GM19324 (cell line): ENCODE measurements at regions not wholly inside any gene's neighbourhood (a gene's known extent, or its start where the extent isn't known, plus 50 kb on each side); places are given as distances from the start of the nearest gene placed in this dataset.

Experiments used
- ATAC-seq: cut with Tn5 transposase; IDR thresholded peaks from one replicate; pipeline ENCODE4 v1.9.1; 2021; ENCODE audit warnings: mild to moderate bottlenecking, moderate library complexity; ENCODE audit not compliant: unreplicated experiment, low FRiP score

- ATAC-seq: no peak
Observed at GRCh38 chr10:21272643-21273399, 252.7 kb downstream of the SKIDA1 start.

GRCh38 chr10:21270976-21271375 lies 254.5 kb downstream of the SKIDA1 start:
- no peak for ATAC-seq

DNA sequence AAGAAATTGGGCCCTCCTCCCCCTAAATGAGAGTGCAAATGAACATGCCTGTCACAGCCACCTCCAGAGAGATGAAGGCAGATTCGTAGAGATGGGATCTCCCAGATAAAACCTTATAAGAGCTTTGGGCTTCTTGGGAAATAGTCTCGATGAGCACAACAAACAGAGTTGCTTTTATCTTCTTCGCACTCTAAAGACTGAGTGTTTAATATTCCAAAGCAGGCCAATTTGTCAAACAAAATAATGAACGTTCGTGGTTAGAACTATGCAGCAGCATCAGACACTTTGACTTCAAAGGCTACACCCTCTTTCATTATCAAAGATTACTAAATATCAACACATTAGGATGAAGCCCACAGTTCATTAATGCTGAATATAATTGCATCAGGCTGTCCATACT lies 256.2 kb downstream of the SKIDA1 start:
- no peak for ATAC-seq

- ATAC-seq: no peak
Observed at GRCh38 chr10:21265622-21266021, 259.9 kb downstream of the SKIDA1 start.

DNA sequence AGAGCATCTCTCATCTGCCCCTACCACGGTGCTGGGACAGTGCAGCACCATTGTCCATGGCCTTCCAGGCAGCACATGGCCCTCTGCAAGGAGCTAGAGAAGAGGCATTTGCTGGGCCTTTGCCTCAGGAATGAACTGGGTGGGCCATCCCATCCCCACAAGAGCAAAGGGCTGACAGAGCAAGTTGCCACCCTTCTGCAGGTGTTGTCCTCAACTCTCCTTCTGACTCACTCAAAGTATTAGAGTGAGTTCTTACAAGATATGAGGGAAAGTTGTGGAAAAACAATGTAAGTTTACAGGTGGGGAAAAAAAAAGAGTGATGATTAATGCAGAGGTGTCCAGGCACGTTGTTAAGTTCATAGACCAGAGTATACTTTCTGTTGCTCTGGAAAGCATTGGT lies 261.2 kb downstream of the SKIDA1 start:
- ATAC-seq: no peak

- no peak for ATAC-seq
Observed at GRCh38 chr10:21263839-21264238, 261.6 kb downstream of the SKIDA1 start.

DNA sequence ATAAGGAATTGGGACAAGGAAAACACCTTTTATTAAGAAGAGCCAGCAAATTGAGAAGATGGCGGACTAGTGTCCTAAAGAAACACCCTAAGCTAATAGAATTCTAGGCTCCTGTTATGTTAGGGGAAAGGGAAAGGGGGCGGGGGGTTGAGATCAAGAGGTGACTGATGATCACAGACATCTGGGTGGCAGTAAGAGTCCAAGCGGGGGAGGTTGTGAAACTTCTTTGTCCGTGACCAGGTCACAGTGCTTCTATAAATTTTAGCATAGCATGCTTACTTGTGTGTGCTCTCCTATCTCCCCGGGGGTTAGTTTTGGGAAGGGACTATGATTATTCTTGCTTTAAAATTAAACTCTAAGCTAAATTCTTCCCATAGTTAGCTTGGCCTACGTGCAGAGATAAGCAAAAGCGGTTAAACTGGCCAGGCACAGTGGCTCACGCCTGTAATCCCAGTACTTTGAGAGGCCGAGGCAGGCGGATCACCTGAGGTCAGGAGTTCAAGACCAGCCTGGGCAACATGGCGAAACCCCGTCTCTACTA lies 262.1 kb downstream of the SKIDA1 start:
- ATAC-seq: no peak

GRCh38 chr10:21261842-21262294 lies 263.6 kb downstream of the SKIDA1 start:
- no peak for ATAC-seq

DNA sequence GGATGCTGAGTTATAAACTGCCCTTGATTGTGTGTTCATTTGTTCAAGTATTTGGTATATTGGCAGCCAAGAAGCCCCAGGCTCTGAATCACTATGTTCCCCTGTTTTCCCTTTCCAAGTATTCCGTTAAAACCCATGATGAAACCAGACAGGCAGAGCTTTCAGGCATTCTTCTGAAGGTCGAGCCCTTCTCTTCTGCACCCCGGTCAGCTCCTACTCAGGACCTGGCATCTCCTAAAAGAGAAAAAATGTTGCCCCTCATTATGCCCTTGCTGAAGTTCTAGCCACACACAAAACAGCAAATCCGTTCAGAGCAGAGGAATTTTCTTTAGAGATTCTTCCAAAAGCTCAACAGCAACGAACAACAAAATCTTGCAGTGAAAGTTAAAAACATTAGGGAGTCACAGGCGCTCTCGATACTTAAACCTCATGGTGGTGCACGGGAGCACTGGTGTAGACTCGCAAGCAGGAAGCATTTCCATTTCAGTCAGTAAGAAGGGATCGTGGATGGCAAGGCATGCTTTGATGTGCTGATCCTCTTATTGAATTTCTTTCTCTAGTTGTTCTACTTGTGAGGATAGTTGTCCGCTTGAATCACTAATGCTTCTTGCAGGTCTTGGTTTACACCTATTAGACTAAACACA lies 264.9 kb downstream of the SKIDA1 start:
- no peak for ATAC-seq

- no peak for ATAC-seq
Observed at GRCh38 chr10:21260066-21260465, 265.4 kb downstream of the SKIDA1 start.

GRCh38 chr10:21257919-21258318 lies 267.6 kb downstream of the SKIDA1 start:
- ATAC-seq: no peak

DNA sequence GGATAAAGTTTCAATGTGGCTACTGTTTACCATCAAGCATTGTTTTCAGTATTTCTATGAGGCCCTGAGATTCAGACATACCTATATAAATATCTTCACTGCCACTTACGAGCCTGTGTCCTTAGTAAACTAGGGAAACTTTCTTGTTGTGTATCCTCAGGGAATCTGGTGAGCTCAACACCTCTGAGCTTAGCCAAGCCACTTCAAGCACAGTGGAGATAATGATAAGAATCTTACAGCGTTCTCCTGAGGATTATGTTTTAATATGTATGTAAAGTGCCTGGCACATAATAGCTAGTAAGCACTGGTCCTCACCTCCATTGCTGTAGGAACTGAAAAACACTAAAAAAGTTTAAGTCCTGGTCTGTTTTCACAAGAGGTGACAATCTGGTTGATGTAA lies 268.3 kb downstream of the SKIDA1 start:
- no peak for ATAC-seq

DNA sequence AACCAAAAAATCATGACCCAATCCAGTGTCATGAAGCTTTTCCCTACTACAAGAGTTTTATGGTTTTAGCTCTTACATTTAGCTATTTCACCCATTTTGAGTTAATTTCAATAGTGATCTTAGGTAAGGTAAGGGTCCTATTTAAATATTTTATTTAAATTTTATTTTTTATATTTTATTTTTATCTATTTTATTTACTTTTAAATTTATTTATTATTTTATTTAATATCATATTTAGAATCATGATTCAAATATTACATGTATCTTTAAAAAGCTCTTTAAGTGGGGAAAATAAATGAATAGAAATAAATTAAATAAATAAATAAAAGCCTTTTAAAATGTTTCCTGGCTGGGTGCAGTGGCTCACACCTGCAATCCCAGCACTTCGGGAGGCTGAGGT lies 276.0 kb downstream of the SKIDA1 start:
- no peak for ATAC-seq

DNA sequence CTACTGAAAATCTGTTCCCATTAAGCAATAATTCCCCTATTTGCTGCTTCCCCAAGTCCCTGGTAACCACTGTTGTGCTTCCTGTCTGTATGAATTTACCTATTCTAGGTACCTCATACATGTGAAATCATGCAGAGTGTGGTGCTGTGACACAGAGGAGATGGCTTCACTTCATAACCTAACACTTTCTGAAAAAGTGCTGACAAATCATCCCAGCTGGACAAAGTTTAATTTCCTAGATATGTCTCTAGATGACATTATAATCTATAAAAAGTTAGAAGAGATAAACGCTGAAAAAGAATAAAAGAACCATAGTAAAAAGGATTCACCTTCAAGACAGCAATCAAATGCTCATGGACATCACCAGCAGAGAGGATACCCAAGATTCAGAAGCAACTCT lies 277.9 kb downstream of the SKIDA1 start:
- no peak for ATAC-seq

GRCh38 chr10:21246178-21246577 lies 279.3 kb downstream of the SKIDA1 start:
- no peak for ATAC-seq

DNA sequence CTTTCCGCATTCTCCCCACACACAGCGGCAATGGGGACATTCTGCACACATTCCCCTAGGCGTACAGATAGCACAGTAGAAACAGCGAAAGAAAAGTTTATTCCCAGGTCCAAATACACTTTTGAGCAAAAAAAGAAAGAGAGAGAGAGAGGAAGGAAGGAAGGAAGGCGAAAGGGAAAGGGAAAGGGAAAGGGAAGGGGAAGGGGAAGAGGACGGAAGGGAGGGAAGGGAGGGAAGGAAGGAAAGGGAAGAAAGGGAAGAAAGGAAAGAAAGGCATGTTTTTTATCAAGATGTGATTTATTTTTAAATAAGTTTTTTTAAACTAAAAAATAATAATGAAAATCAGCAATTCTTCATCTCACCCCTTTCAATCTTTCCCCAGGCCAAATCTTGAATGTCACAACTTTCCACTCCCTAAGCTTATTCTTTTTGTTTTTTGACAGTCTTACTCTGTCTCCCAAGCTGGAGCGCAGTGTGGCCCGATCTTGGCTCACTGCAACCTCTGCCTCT lies 281.7 kb downstream of the SKIDA1 start:
- ATAC-seq: no peak

DNA sequence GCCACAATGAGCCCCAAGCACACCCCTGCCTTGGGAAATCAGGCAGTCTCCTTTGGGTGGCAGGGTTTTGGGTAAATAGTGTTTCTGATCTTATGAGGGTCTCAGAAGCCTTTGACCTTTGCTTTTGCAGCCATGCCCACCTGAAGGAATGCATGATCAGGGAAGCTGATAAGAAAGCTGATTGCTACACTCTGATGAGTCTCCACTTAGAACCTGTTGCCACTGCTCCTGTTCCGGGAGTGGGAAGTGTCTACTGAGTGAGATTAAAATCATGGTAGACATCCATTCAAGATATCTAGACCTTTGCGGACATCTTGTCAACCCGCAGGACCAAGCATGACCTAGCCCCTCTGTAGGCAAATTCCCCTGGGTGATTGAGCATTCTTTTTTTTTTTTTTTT lies 282.6 kb downstream of the SKIDA1 start:
- ATAC-seq: no peak

- no peak for ATAC-seq
Observed at GRCh38 chr10:21238717-21239116, 286.8 kb downstream of the SKIDA1 start.

- no peak for ATAC-seq
Observed at GRCh38 chr10:21238044-21238443, 287.4 kb downstream of the SKIDA1 start.

GRCh38 chr10:21234761-21235160 lies 290.7 kb downstream of the SKIDA1 start:
- no peak for ATAC-seq

DNA sequence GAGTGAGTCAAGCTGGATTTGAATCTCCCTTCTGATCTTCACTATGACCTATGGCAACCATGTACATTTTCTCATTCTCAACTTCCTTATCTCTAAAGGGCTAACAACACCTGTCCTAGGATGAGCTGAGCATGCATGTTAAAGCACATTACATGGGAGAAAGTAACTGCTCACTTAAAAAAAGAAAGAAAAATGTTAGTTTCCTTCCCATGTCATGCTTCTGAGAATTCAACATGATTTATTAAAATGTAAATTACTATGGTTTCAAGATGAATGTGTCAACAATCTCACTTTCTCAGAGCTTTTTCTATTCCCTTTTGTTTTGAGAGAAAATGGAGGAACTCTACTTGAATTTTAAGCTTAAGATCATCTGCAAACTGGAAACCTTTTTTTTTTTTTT lies 295.3 kb downstream of the SKIDA1 start:
- no peak for ATAC-seq
